HuH-7.5 (cell line): ENCODE measurements at regions not wholly inside any gene's neighbourhood (a gene's known extent, or its start where the extent isn't known, plus 50 kb on each side); places are given as distances from the start of the nearest gene placed in this dataset.
"Not testable (repeated sequence)": the region's sequence is repeated elsewhere in the genome, so short reads cannot be mapped to it uniquely, and the experiment has no call there.

ENCODE experiments used
- DNase-seq: peaks from one replicate; pipeline ENCODE4 v3.0.0; 2011; ENCODE audit warnings: low spot score

DNA sequence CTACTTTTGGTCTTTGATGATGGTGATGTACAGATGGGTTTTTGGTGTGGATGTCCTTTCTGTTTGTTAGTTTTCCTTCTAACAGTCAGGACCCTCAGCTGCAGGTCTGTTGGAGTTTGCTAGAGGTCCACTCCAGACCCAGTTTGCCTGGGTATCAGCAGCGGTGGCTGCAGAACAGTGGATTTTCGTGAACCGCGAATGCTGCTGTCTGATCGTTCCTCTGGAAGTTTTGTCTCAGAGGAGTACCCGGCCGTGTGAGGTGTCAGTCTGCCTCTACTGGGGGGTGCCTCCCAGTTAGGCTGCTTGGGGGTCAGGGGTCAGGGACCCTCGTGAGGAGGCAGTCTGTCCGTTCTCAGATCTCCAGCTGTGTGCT is 56.6 kb upstream of the TNFAIP8 start:
- DNase-seq = not testable (repeated sequence)

DNA sequence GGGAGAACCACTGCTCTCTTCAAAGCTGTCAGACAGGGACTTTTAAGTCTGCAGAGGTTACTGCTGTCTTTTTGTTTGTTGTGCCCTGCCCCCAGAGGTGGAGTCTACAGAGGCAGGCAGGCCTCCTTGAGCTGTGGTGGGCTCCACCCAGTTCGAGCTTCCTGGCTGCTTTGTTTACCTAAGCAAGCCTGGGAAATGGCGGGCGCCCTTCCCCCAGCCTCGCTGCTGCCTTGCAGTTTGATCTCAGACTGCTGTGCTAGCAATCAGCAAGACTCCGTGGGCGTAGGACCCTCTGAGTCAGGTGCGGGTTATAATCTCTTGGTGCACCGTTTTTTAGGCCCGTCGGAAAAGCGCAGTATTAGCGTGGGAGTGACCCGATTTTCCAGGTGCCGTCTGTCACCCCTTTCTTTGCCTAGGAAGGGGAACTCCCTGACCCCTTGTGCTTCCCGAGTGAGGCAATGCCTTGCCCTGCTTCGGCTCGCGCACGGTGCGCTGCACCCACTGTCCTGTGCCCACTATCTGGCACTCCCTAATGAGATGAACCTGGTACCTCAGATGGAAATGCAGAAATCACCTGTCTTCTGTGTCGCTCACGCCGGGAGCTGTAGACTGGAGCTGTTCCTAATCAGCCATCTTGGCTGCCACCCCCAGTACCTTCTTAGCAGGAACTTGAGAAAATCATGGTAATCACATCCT is 56.1 kb upstream of the TNFAIP8 start:
- DNase-seq = not testable (repeated sequence)

DNA sequence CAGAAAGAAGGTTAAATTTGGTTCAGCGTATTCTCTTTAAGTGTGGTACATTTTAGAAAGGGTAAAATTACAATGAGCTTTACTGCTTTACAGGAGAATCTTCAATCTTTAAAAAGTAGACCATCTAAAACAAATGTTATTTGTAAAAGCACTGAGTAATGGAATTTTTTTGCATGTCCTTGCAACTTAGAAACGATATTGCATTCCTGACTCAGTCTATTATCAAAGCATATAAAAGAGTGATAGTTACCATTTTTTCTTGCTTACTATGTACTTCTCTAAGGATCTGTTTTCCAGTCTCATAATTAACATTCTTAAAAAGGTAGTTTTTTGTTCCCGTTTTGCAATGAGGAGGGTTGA is 55.5 kb upstream of the TNFAIP8 start:
- DNase-seq = no peak

DNA sequence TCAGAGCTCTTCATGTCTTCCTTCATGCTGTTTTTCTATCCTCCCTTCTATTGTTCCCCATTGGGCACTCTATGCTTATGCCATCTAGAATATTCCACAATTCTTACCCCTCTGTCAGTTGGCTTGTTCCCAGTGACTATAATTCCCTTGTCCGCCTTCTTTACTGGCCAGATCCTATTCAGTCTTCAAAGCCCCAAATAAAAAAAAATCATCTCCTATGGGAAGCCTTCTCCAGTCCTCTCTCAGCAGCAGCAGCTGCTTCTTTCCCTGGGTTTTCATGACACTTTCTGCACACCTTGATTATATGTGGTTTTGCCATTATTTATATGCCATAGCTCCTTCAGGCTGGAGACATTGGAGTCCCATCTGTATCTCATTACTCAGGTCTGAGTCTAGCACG is 54.6 kb upstream of the TNFAIP8 start:
- no peak for DNase-seq

DNA sequence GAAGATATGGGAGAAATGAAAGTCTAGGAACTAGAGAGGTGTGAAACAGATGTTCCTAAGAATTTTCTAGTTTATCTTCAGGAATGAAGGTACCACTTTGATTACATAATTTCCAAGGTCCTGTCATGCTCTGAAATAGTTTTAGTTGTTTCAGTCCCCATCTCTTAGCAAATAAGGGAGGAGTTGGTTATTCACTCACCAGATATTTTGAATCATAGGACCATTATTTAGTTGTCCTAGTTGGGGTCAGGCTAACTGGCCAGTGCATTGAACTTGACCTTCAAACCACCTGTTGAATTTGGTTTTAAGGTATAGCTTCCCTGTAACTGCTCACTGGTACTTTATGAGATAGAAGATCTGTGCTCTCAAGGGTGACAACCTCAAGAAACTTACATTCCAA is 53.9 kb upstream of the TNFAIP8 start:
- DNase-seq = no peak

DNA sequence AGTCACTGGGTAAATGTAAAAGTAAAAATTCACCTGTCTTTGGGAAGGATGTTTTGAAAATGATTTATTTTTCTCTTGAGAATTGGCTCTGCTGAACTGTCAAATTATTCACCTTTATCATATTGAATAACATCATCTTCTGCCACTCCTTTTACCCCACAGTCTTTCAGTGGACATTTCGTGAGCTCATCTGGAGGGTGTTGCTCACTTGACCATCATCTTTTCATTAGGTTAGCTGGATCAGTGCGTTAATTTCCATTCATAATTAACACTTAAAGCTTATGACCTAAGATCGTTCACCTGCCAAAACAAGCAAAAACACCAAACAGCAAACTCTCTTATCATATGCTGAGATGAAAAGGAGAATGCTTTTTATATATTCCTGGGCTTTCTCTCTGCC is 53.4 kb upstream of the TNFAIP8 start:
- no peak for DNase-seq

DNA sequence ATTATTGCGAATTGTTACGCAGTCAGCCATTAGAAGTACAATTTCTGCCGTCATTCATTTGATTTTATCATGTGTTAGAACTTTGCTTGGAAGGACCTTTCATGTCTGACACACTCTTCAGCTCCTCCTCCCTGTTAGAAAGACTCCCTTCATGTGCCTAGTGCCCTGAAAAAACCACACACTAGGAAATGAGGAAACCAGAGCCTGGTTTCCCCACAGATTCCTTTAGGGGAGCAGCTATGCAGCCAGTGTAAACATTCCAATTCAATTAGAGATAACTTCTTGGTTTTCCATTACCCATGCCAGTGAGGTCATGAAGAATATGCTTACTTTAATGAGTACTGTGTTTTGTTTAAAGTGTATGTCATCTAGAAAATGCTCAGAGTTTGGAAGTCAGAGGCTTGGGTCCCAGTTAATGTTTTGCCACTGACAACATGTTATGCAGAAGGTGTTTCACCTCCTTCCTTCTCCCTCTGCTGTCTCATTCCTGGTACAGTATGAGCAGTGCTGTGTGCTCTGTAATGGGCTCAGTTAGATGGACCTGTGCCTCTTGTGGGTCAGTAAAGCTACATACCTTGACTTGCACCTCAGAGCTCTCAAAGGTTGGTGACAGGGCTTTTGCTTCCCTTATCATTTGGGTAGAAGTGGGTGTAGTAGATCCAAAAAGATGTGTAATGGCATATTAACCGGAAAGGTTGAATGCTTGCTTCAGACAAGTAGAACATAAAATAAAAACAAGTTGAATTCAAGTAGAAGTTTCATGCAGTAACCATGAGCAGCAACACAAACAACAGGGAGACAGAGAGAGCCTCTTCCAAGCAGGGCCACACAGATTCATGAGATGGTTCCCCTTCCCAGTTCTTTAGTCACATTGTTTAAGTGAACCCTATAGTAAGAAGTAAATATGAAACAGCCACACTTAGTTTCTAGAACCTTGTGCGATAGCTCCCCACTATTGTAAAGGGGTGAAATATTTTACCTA is 52.6 kb upstream of the TNFAIP8 start:
- peak; percentile 18 for DNase-seq

DNA sequence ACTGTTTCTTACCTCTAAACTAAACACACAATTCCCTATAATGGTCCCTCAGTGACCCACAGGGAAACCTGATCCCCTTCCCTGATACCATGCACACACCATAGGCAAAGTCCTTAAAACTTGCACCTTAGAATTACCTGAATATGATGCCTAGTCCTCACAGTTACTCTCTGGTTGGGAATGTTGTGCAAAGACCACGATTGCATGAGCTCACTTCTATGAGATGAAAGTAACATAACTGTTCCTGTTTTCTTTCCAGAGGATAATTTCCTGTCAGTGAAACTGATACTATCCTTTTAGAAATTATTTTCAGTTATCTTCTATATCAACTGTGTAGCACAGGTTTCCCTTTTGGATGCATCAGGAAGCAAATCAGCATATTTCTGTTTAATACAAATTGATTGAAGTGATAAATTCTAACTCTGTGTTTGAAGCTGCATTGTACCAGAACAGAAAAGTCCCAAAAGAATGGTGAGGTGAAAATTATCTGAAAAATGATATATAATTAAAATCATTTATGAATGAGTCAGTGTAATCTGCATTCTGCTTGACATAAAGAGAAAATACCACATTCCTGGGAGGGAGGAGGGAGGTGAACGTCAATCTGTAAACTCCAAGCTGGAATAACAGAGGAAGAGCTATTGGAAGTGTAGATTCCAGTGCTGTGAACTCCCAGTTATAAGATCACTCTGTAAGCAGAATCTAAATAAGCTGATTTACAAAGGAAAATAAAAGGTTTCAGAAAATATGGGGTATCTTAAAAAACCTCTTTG is 51.2 kb upstream of the TNFAIP8 start:
- no peak for DNase-seq
